Bronchial epithelial cell (primary cell): ENCODE measurements at regions not wholly inside any gene's neighbourhood (a gene's known extent, or its start where the extent isn't known, plus 50 kb on each side); places are given as distances from the start of the nearest gene placed in this dataset.

Source experiments
- DNase-seq: peaks from one replicate; pipeline ENCODE4 v3.0.0-alpha.2; 2010; ENCODE audit warnings: low read depth
- FAIRE-seq: peaks from 2 replicates; lab custom pipeline; 2011; peaks lifted over from hg19 to GRCh38; lab: Jason Lieb, UNC
- H3K27me3 ChIP-seq: 2 replicates; pipeline ENCODE4 v1.5.1; 2011; ENCODE audit warnings: low read length; ENCODE audit not compliant: control insufficient read depth, insufficient read depth
- H3K36me3 ChIP-seq: 2 replicates; pipeline ENCODE4 v1.5.1; 2011; ENCODE audit warnings: low read length; ENCODE audit not compliant: control insufficient read depth, insufficient read depth
- H3K4me3 ChIP-seq: 2 replicates; pipeline ENCODE4 v1.5.1; 2011; ENCODE audit warnings: mild to moderate bottlenecking, low read depth, low read length, control low read depth
- TF ChIP-seq, protein P1 (sequence below): IDR thresholded peaks from 2 replicates; pipeline ENCODE4 v1.5.1; 2011; ENCODE audit warnings: mild to moderate bottlenecking, moderate library complexity, low read length, control low read depth, inconsistent platforms; ENCODE audit not compliant: insufficient read depth, severe bottlenecking

- DNase-seq (no peak), FAIRE-seq (no peak)
- Histone ChIP-seq H3K36me3 (no peaks in the 10 kb centered on the region), H3K4me3 (no peak overlapping the region), H3K27me3 (no peaks in the 10 kb centered on the region)
- TF ChIP-seq, protein P1, sequence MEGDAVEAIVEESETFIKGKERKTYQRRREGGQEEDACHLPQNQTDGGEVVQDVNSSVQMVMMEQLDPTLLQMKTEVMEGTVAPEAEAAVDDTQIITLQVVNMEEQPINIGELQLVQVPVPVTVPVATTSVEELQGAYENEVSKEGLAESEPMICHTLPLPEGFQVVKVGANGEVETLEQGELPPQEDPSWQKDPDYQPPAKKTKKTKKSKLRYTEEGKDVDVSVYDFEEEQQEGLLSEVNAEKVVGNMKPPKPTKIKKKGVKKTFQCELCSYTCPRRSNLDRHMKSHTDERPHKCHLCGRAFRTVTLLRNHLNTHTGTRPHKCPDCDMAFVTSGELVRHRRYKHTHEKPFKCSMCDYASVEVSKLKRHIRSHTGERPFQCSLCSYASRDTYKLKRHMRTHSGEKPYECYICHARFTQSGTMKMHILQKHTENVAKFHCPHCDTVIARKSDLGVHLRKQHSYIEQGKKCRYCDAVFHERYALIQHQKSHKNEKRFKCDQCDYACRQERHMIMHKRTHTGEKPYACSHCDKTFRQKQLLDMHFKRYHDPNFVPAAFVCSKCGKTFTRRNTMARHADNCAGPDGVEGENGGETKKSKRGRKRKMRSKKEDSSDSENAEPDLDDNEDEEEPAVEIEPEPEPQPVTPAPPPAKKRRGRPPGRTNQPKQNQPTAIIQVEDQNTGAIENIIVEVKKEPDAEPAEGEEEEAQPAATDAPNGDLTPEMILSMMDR: no peak
Measured at GRCh38 chr18:34611904-34612303, 98.2 kb upstream of the DTNA start.

DNA sequence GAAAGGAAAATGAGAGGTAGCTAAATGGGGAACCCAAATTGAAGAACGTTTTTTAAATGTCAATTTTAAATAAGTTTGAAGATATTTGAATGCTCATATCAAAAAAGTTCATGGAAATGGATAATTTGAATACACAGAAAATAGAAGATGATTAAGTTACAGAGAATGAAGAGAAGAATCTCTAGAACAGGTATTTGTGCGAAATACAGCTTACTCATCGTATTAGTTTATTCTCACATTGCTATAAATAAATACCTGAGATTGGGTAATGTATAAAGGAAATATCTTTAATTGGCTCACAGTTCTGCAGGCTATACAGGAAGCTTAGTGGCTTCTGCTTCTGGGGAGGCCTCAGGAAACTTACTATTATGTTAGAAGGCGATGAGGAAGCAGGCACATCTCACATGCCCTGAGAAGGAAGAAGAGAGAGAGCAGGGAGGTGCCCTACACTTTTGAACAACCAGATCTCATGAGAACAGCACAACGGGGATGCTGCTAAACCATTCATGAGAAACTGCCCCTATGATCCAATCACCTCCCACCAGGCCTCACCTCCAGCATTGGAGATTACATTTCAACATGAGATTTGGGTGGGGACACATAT lies 89.7 kb upstream of the DTNA start:
- Histone ChIP-seq H3K4me3 (no peak overlapping the region), H3K36me3 (no peaks in the 10 kb centered on the region), H3K27me3 (no peaks in the 10 kb centered on the region)
- TF ChIP-seq, protein P1: no peak
- no peak for DNase-seq
- no peak for FAIRE-seq

DNA sequence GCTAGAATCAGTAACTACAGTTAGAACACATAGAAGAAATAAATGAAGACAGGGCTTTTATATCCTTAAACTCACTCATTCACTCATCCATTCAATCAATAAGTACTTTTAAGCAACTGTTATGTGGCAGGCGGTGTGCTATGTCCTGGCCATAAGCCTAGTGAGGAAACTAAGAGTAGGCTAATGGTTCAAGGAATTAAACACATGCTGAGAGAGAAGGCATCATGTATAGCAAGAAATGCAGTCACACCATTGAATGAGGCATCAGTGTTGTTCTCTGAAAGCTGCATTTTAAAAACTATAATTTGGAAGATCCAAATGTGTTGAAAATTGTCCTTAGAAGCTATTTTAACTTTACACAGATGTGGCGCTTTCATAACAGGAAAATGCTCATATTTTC lies 86.5 kb upstream of the DTNA start:
- TF ChIP-seq, protein P1: no peak
- no peak overlapping the region for H3K4me3 ChIP-seq
- no peaks in the 10 kb centered on the region for H3K36me3 ChIP-seq
- no peaks in the 10 kb centered on the region for H3K27me3 ChIP-seq
- DNase-seq (no peak), FAIRE-seq (no peak)

DNA sequence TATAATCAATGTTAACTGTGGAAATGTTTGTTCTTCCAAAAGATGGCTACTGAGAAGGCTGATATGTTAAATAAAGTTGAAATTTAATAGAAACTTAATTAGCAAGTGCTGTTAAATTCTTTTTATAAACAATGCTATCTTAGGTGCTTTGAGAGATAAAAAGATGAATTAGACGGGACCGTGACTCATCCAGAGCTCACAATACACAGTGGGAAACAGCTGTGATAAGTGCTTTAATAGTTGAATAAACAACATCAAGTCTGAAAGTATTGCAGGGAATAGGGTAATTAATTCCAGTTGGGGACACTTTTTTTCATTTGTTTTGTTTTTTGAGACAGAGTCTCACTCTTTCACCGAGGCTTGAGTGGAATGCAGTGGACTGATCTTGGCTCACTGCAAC lies 85.5 kb upstream of the DTNA start:
- Histone ChIP-seq H3K27me3 (no peaks in the 10 kb centered on the region), H3K36me3 (no peaks in the 10 kb centered on the region), H3K4me3 (no peak overlapping the region)
- DNase-seq (no peak), FAIRE-seq (no peak)
- TF ChIP-seq, protein P1: no peak

DNA sequence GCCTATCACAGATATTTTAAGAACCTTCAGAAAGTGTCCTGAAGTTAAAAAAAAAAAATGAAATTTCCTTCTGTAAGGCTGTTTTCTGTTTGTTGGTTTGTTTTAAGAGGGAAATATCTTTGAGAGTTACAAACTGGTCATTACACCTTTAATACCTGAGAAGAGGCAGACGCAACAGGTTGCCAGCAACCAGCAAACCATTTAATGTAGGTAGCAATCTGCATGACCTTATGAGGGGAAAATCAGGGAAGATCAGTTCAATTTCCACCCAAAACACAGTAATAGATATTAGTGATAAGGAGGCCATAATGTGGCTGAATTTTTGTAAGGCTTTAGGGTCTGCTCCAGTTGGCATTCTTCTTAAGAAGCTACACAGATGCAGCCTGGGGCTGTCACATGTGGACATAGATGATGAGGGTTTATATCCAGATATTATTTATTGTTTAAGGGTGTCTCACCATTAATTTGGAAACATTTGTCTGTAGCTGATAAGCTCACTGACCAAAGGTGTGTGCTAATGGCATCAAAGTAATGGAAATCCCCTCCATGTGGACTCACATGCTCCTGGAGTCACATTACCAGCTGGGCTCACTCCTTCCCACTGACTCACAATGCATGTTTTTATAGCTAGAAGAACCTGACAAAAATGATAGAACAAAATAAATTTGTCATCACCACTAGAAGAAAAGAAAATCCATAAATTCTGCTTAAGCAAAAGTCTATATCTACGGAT lies 83.5 kb upstream of the DTNA start:
- TF ChIP-seq, protein P1: no peak
- FAIRE-seq (no peak), DNase-seq (peak; percentile 45)
- Histone ChIP-seq H3K36me3 (no peaks in the 10 kb centered on the region), H3K4me3 (no peak overlapping the region), H3K27me3 (no peaks in the 10 kb centered on the region)
